SK-N-SH treated with all-trans-retinoic acid at 6 μM for 48 hours (cell line): ENCODE measurements at regions not wholly inside any gene's neighbourhood (a gene's known extent, or its start where the extent isn't known, plus 50 kb on each side); places are given as distances from the start of the nearest gene placed in this dataset.

Experiments used
- CSRNP3 ChIP-seq: fragments of 250-450 bp; sonication (Bioruptor Pico); IDR thresholded peaks from 2 replicates; pipeline ENCODE4 v1.5.1; 2021; ENCODE audit warnings: mild to moderate bottlenecking, moderate library complexity
- GLIS3 ChIP-seq: fragments of 250-450 bp; sonication (Bioruptor Pico); IDR thresholded peaks from 2 replicates; pipeline ENCODE4 v1.5.0; 2020; ENCODE audit warnings: mild to moderate bottlenecking, moderate library complexity
- ISL1 ChIP-seq: fragments of 250-450 bp; sonication (Bioruptor Pico); IDR thresholded peaks from 2 replicates; pipeline ENCODE4 v2.1.2; 2022; ENCODE audit warnings: mild to moderate bottlenecking, moderate library complexity
- PPARA ChIP-seq: fragments of 250-450 bp; sonication (Bioruptor Pico); IDR thresholded peaks from 2 replicates; pipeline ENCODE4 v1.5.0; 2020; ENCODE audit warnings: mild to moderate bottlenecking, borderline replicate concordance
- TOX ChIP-seq: fragments of 250-450 bp; sonication (Bioruptor Pico); IDR thresholded peaks from 2 replicates; pipeline ENCODE4 v1.8.0; 2021; ENCODE audit warnings: mild to moderate bottlenecking, moderate library complexity, borderline replicate concordance
- TSHZ2 ChIP-seq: fragments of 250-450 bp; sonication (Bioruptor Pico); IDR thresholded peaks from 2 replicates; pipeline ENCODE4 v1.5.0; 2020; ENCODE audit warnings: mild to moderate bottlenecking, moderate library complexity
- ZFP30 ChIP-seq: fragments of 450-650 bp; formaldehyde crosslinking; IDR thresholded peaks from 2 replicates; pipeline ENCODE4 v1.5.0; 2022; ENCODE audit warnings: mild to moderate bottlenecking, moderate library complexity

DNA sequence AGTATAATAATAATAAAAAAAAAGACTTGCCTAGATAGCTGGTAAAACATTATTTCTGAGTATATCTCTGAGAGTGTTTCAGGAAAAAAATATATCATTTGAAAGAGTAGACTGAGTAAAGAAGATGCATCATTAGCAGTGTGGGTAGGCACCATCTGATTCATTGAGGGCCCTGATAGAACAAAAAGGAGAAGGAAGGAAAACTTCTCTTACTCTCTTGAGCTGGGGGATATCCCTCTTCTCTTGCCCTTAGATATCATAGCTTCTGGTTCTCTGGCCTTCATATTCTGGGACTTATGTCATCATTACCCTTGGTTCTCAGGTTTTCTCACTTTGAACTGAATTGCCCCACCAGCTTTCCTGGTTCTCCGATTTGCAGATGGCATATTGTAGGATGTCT is 177.6 kb upstream of the EDNRB start:
- TF ChIP-seq TOX (CRISPR knock-in tag) (no peak), PPARA (no peak), ISL1 (CRISPR knock-in tag) (no peak), GLIS3 (CRISPR knock-in tag) (no peak), TSHZ2 (CRISPR knock-in tag) (no peak), ZFP30 (CRISPR knock-in tag) (no peak), CSRNP3 (CRISPR knock-in tag) (no peak)
